ENCODE measurements at regions not wholly inside any gene's neighbourhood (a gene's known extent, or its start where the extent isn't known, plus 50 kb on each side); places are given as distances from the start of the nearest gene placed in this dataset.

- DNase-seq (ENCODE audit: insufficient read length, low spot score) (no peak), FAIRE-seq (no peak)
Observed at GRCh38 chr2:211129798-211130197, 573.4 kb downstream of the CPS1 start.

GRCh38 chr2:211132046-211132445, 575.6 kb downstream of the CPS1 start:
- FAIRE-seq (no peak), DNase-seq (ENCODE audit: insufficient read length, low spot score) (no peak)

DNA sequence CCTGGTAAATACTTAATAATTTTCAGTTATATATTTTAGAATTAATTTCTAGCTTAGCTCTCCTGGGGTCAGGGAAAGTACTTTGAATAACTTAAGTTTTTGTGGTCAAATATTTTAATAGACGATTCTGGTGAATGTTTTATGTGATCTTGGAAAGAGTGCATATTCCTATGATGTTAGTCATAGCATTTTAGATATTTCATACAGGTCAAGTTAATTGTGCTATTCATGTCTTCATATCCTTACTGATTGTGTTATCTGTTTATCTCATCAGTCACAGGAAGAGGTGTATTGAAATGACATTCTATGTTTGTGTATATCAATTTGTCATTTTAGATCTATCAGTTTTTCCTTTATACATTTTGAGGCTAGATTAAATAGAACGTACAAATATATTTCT, 576.2 kb downstream of the CPS1 start:
- no peak for DNase-seq (ENCODE audit: insufficient read length, low spot score)
- no peak for FAIRE-seq

GRCh38 chr2:211133766-211134165, 577.4 kb downstream of the CPS1 start:
- DNase-seq (ENCODE audit: insufficient read length, low spot score), result no peak
- no peak for FAIRE-seq

DNA sequence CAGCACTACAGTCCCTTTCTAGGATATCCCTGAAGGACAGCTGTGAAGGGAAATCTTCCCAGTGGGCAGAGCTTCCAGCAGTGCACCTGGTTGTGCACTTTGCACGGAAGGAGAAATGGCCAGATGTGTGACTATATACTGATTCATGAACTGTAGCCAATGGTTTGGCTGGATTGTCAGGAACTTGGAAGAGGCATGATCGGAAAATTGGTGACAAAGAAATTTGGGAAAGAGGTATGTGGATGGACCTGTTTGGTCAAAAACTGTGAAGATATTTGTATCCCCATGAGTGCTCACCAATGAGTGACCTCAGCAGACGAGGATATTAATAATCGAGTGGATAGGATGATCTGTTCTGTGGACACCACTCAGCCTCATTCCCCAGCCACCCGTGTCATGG, 582.2 kb downstream of the CPS1 start:
- DNase-seq (ENCODE audit: insufficient read length, low spot score) (no peak), FAIRE-seq (no peak)

DNA sequence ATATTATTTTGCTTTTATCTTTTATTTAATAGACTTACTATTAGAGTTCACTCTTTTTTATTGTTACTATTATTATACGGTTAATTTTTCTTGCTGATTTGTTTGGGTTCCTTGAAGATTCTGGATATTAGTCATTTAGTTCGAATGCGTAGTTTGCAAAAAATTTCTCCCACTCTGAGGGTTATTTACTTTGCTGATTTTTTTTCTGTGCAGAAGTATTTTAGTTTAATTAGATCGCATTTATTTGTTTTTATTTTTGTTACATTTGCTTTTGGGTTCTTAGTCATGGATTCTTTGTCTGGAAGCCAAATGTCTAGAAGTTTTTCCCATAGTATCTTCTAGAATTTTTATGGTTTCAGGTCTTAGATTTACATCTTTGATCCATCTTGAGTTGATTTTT, 585.2 kb downstream of the CPS1 start:
- no peak for DNase-seq (ENCODE audit: insufficient read length, low spot score)

GRCh38 chr2:211144078-211144477, 587.7 kb downstream of the CPS1 start:
- no peak for FAIRE-seq
- DNase-seq (ENCODE audit: insufficient read length, low spot score), result no peak

More for the DNA sequence above, 585.2 kb downstream of the CPS1 start:
- no peak for FAIRE-seq

- DNase-seq (ENCODE audit: insufficient read length, low spot score), result no peak
- FAIRE-seq, result no peak
Observed at GRCh38 chr2:211144974-211145665, 588.7 kb downstream of the CPS1 start.

DNA sequence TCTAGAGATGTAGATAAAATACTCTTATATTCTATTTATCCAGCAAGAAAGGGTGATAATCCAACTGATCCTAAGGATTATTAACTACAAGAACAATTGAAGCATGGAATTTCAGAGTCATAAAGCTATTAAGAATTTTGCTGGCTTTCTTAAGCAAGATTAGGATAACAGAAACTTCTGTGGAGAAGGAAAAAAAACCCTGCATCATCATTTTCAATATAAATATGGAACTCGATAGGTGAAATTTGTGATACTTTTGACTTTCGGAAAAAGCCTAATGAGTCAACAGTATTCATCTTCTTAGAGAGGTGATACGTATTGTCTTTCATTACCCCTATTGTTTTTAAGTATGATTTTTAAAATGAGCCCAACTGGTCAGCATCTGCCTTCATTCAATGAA, 593.3 kb downstream of the CPS1 start:
- FAIRE-seq, result no peak
- no peak for DNase-seq (ENCODE audit: insufficient read length, low spot score)

- no peak for FAIRE-seq
- DNase-seq (ENCODE audit: insufficient read length, low spot score), result no peak
Observed at GRCh38 chr2:211157211-211157610, 600.8 kb downstream of the CPS1 start.

DNA sequence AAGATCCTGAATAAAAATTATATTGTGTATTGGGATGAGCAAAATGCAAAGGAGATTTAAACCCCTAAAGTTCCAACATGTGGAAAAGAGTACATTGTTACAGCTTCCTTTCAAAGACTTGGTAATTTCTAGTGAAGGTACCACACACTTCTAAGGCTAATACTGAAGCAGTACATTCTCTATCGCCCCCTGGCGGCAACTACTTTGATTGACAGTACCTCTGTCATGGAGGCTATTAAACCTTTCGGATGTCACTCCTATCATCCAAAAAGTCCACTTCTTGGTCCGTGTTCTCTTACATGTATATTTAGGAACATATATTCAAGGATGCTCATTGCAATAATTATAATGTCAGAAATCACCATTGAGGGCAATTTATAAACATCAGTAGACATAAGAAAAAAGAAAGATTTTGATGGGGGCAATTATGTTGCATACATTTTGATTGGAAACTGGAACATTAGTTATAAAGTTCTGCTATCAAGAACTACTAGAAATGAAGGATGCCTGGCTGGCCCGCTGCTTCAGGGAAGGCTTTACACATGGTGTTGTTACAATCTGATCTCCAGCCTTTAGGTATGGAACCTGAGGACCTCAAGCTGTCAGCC, 601.6 kb downstream of the CPS1 start:
- peak; percentile 88 for FAIRE-seq

GRCh38 chr2:211159972-211160371, 603.6 kb downstream of the CPS1 start:
- FAIRE-seq (no peak), DNase-seq (ENCODE audit: insufficient read length, low spot score) (no peak)

More for the DNA sequence above, 601.6 kb downstream of the CPS1 start:
- peak; percentile 14 for DNase-seq (ENCODE audit: insufficient read length, low spot score)

DNA sequence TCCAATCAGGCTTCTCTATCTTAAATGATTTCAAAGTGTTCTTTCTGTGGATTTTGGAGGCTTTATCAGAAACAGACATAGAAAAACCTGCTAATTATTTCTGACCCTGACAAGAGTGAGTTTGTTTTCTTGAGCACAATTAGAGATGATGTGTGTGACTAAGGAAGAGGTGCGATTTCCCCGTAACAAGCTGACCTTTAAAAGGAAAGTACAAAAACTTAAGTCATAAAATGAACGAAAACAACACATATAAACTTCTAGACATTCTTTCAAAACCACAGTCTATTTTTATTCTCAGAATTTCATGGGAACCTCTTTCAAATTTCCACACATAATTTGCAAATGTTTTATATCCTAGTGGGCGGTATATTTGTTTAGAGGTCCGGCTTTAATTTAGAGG, 604.8 kb downstream of the CPS1 start:
- FAIRE-seq, result no peak
- no peak for DNase-seq (ENCODE audit: insufficient read length, low spot score)

DNA sequence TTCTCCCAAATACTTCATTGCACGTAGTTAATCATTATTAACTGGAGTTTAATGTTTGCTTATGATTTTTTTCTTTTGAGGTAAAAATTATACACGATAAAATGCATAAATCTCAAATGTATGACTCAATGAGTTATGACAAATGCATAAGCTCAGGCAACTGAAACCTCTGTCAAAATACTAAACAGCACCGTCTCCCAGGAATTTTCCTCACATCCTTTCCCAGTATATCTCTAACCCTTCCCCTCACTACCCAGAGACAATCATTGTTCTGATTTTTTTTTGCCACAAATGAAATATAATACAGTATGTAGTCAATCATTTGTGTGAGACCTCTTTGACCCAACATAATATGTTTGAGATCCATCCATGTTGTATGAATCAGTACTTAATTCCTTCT, 606.5 kb downstream of the CPS1 start:
- FAIRE-seq (no peak), DNase-seq (ENCODE audit: insufficient read length, low spot score) (no peak)

- DNase-seq (ENCODE audit: insufficient read length, low spot score) (no peak), FAIRE-seq (no peak)
Observed at GRCh38 chr2:211170843-211171242, 614.4 kb downstream of the CPS1 start.

- FAIRE-seq (no peak), DNase-seq (ENCODE audit: insufficient read length, low spot score) (no peak)
Observed at GRCh38 chr2:211174021-211174420, 617.6 kb downstream of the CPS1 start.

DNA sequence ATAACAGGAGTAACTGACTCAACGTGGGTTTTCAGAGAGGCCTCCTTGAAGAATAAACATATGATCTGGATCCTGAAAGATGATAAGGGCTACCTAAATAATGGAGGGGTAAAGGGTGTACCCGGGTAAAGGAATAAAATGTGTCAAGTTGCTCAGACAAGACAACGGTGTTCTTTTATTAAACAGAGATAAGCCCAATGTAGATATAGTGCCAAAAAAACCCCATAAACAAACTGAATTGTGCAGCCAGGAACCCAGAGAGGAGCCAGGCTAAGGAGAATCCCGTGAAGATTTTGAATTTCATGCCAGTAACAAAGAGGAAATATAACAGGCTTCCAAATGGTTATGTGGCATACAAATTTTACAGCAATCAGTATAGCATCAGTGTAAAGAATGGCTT, 618.2 kb downstream of the CPS1 start:
- FAIRE-seq (no peak), DNase-seq (ENCODE audit: insufficient read length, low spot score) (no peak)

DNA sequence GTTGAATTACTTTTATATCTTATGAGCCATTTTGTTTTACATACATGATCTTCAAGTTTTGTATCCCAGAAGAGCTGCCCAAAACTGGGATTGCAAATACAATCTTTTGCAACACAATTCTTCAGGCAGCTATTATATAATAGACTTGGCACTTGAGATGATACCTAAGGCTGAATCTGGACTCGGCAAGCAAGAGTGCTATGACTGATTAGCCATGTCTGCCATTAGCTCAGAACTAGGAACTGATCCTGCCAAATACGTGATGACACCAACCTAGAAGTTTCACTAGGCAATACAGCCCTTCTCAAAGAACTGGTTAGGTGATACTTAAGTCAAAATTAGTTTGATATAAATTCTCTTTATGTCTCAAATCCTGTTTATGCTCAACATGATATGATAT, 619.6 kb downstream of the CPS1 start:
- no peak for DNase-seq (ENCODE audit: insufficient read length, low spot score)
- FAIRE-seq, result no peak

DNA sequence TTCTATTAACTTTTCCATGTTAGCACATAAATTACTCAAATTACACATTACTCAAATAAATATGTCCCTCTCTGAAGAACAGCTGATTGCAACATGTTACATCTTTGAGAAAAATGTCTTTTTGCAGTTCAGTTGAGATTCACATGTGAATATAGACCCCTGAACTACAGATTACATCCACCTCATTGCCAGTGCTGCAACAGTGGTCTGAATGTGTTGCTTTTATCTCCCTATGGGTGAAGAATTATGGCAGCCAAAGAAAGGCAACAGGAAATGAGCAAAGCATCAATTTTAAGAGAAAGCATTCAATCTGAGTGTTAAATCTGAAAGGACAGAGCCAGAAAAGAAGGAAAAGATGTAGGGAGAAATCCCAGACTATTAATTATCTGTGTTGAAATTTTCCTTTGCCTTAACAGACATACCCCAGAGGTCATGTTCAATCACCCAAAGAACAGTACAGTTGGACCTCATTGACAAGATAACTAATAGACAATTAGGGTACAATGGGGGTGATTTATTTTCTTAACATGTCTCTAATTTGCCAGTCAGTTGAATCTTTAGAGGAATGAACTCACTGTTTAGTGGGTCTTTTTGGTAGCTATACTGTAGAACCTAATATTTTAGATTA, 620.2 kb downstream of the CPS1 start:
- FAIRE-seq, result no peak
- DNase-seq (ENCODE audit: insufficient read length, low spot score), result no peak

- no peak for DNase-seq (ENCODE audit: insufficient read length, low spot score)
- FAIRE-seq, result no peak
Observed at GRCh38 chr2:211181626-211182025, 625.2 kb downstream of the CPS1 start.

GRCh38 chr2:211187602-211188001, 631.2 kb downstream of the CPS1 start:
- FAIRE-seq, result no peak
- DNase-seq (ENCODE audit: insufficient read length, low spot score), result no peak

- no peak for FAIRE-seq
Observed at GRCh38 chr2:211203986-211204385, 647.6 kb downstream of the CPS1 start.

More at GRCh38 chr2:211203986-211204385, 647.6 kb downstream of the CPS1 start:
- no peak for DNase-seq (ENCODE audit: insufficient read length, low spot score)
